Astrocyte of the cerebellum (primary cell): ENCODE measurements at regions not wholly inside any gene's neighbourhood (a gene's known extent, or its start where the extent isn't known, plus 50 kb on each side); places are given as distances from the start of the nearest gene placed in this dataset.
A peak's percentile ranks its signal among the peaks of the same experiment; 100 is the strongest.

Source experiments
- DNase-seq: peaks from one replicate; pipeline ENCODE4 v3.0.0-alpha.2; 2011; ENCODE audit warnings: low read depth
- H3K4me3 ChIP-seq: 2 replicates; pipeline ENCODE4 v1.5.1; 2011; ENCODE audit warnings: mild to moderate bottlenecking, low read depth, low read length, moderate library complexity
- in situ Hi-C: cut with HindIII; loops from 2 replicates; pipeline ENCODE4 v1.10.0; 2017; ENCODE audit warnings: low sequenced_read_pairs
- TF ChIP-seq, protein P1 (sequence below): IDR thresholded peaks from 2 replicates; pipeline ENCODE4 v1.5.1; 2012; ENCODE audit warnings: low read length, low read depth, moderate library complexity, mild to moderate bottlenecking; ENCODE audit errors: missing control alignments

- in situ Hi-C loops = no loop called here
- peak; percentile 33 for DNase-seq
- no peak overlapping the region for H3K4me3 ChIP-seq
- TF ChIP-seq, protein P1, sequence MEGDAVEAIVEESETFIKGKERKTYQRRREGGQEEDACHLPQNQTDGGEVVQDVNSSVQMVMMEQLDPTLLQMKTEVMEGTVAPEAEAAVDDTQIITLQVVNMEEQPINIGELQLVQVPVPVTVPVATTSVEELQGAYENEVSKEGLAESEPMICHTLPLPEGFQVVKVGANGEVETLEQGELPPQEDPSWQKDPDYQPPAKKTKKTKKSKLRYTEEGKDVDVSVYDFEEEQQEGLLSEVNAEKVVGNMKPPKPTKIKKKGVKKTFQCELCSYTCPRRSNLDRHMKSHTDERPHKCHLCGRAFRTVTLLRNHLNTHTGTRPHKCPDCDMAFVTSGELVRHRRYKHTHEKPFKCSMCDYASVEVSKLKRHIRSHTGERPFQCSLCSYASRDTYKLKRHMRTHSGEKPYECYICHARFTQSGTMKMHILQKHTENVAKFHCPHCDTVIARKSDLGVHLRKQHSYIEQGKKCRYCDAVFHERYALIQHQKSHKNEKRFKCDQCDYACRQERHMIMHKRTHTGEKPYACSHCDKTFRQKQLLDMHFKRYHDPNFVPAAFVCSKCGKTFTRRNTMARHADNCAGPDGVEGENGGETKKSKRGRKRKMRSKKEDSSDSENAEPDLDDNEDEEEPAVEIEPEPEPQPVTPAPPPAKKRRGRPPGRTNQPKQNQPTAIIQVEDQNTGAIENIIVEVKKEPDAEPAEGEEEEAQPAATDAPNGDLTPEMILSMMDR = no peak
Observed at GRCh38 chr4:136562834-136563233, 969.5 kb downstream of the PCDH18 start.

DNA sequence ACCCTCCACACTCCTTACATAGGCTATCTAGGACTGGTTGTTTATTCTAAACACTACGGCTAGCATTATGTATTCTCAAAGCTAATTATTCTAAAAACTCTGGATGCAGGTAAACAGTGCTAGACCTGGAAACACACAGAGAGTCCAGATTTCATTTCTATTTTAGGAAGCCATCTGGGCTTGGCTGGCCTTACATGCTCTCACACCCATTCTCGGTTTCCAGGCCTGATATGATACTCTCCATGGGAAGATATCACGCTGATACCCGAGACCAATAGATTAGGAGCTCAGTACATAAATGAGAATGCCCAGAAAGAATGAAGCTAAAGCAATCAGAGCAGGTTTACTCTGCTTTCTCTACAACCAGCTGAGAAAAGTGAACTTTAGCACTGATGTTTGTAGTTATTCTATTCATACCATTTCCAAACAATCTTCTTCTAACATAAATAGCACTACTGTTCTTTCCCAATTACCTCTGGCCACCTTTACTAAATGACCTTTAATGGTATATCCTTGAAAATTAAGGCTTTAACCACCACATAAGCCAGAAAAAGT is 973.3 kb downstream of the PCDH18 start:
- DNase-seq = no peak
- in situ Hi-C loops = no loop called here
- TF ChIP-seq, protein P1 = no peak
- H3K4me3 ChIP-seq = no peak overlapping the region

GRCh38 chr4:136557396-136557795 is 974.9 kb downstream of the PCDH18 start:
- DNase-seq = no peak
- no peak overlapping the region for H3K4me3 ChIP-seq
- in situ Hi-C loops = no loop called here
- TF ChIP-seq, protein P1 = no peak

- in situ Hi-C loops = no loop called here
- TF ChIP-seq, protein P1 = no peak
- H3K4me3 ChIP-seq = no peak overlapping the region
- DNase-seq = no peak
Observed at GRCh38 chr4:136554033-136554432, 978.3 kb downstream of the PCDH18 start.

DNA sequence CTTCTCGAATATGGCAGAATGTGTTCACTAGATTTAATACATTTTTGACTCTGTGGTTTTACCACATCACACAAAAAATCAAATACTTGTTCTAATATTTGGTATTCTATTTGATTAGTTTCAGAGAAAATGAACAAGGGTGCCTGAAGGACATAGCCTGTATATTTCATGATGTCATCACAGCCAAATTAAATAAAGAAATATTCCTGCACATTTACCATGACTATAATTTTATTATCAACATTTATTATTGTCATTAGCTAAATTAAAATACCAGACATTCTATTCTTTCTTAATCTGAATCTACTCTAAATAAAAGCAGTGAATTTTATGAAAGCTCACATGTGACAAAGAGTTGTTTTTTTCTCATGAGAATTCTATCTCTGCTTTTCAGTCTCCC is 980.5 kb downstream of the PCDH18 start:
- in situ Hi-C loops = no loop called here
- TF ChIP-seq, protein P1 = no peak
- no peak for DNase-seq

DNA sequence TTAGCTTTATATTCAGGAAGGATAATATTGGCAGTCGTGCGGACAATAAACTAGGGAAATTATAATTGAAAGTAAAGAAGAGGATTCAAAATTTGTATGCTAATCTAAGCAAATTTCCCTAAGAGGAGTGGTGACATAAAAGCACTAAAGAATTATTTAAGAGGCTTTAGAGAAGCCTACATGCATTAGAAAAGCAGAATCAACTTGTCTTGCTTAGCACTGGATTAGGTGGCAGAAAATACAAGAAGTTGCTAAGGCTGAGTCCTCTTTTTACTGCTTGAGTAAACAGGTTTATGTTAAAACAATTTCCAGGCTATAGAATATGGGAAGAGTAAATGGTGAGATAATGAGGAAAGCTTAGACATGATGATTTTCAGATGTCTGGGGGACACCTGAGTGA is 991.5 kb downstream of the PCDH18 start:
- DNase-seq = no peak
- TF ChIP-seq, protein P1 = no peak
- H3K4me3 ChIP-seq = no peak overlapping the region
- in situ Hi-C loops = no loop called here

More for the DNA sequence above, 980.5 kb downstream of the PCDH18 start:
- H3K4me3 ChIP-seq = no peak overlapping the region
